ENCODE measurements at regions not wholly inside any gene's neighbourhood (a gene's known extent, or its start where the extent isn't known, plus 50 kb on each side); places are given as distances from the start of the nearest gene placed in this dataset.

GRCh38 chr4:62460329-62460728 is 1260.2 kb downstream of the ADGRL3 start:
- TF ChIP-seq CTCF (IDR thresholded peaks at IDR 0.05): no peak
- no peak for TF ChIP-seq POLR2A (IDR thresholded peaks at IDR 0.05)
